ENCODE measurements at regions not wholly inside any gene's neighbourhood (a gene's known extent, or its start where the extent isn't known, plus 50 kb on each side); places are given as distances from the start of the nearest gene placed in this dataset.

DNA sequence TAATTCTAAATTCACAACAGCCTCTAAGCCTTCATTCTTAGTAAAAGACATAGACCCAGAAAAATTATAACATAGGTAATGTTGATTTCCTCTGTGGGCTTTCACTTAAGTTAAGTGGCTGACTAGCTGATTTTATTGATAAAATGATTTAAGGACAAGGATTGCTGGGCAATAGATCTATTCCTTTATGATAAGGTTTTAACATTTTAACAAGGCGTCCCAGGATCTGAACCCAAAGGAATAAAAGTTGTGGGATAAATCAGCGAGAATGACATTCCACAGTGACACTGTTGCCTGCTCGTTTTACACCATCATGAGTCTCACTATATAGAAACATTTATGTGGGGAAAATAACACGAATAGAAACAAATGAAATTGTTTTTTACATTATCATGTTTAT lies 1151.0 kb downstream of the ZPLD1 start:
- in situ Hi-C loops (cut with MboI; ENCODE audit: low sequenced_read_pairs) = no loop called here

- in situ Hi-C loops (cut with MboI; ENCODE audit: low sequenced_read_pairs) = no loop called here
These were observed 1155.0 kb downstream of the ZPLD1 start for GRCh38 chr3:103589770-103590169.

- in situ Hi-C loops (cut with MboI; ENCODE audit: low sequenced_read_pairs) = no loop called here
These were observed 1166.0 kb downstream of the ZPLD1 start for GRCh38 chr3:103600844-103601243.

DNA sequence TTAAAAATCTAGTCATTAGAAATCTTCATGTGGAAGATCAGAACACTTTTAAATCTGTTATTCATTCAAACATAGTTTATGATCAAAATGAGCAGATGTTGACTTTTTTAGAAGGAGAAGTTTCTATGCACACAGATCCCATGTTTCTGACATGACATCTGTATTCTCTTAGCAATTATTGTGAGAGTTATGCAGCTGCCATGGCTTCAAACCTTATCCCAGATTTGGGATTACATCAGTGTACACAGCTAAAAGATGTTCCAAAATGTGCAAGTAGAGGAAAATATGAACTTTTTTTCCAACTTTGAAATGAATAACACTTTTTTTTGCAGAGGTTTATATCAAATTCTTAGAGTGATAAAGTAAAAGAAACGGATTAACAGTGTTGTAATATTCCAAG lies 1166.9 kb downstream of the ZPLD1 start:
- in situ Hi-C loops (cut with MboI; ENCODE audit: low sequenced_read_pairs) = no loop called here

- in situ Hi-C loops (cut with MboI; ENCODE audit: low sequenced_read_pairs) = no loop called here
These were observed 1174.7 kb downstream of the ZPLD1 start for GRCh38 chr3:103609472-103609871.

GRCh38 chr3:103613397-103614156 lies 1178.8 kb downstream of the ZPLD1 start:
- in situ Hi-C loops (cut with MboI; ENCODE audit: low sequenced_read_pairs) = no loop called here

GRCh38 chr3:103614719-103615118 lies 1179.9 kb downstream of the ZPLD1 start:
- in situ Hi-C loops (cut with MboI; ENCODE audit: low sequenced_read_pairs) = no loop called here

- in situ Hi-C loops (cut with MboI; ENCODE audit: low sequenced_read_pairs) = no loop called here
These were observed 1183.1 kb downstream of the ZPLD1 start for GRCh38 chr3:103617961-103618360.

- in situ Hi-C loops (cut with MboI; ENCODE audit: low sequenced_read_pairs) = no loop called here
These were observed 1189.5 kb downstream of the ZPLD1 start for GRCh38 chr3:103624271-103624670.

DNA sequence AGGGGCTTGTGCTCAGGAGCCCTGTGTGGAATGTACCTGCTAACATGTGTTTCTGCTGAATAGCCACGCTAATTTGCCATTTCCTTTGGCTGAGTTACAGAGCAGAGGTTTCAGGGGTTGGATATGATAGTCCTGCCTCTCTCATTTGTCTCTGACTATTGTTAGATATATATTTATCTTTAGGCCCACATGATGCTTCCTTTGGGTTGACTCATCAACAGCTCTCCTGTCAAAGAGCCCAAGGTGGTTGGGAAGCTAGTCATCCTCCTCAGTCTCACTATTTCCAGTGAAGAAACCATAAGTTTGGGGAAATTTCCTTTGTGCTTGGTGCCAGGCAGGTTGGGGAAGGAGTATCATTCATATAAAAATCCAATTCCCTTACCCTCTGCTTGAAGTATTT lies 1194.6 kb downstream of the ZPLD1 start:
- in situ Hi-C loops (cut with MboI; ENCODE audit: low sequenced_read_pairs) = no loop called here

DNA sequence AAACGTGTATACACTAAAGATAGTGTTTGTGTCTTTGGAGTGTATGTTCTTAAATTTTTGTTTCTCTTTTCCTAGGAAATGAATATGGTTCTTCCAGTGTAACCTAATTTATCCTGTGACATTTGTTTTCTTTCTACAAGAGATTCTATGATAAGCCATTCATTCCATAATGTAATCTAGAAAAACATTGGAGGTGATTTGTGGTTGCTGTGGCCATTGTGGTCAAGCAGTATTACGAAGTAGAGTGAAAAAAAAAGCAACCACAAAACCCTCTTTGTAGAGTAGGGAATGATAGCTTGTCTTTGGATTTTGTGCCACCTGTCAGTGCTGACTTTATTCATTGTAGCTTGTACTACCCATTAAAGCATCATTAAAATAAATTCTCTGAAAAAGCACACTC lies 1209.6 kb downstream of the ZPLD1 start:
- in situ Hi-C loops (cut with MboI; ENCODE audit: low sequenced_read_pairs) = no loop called here

DNA sequence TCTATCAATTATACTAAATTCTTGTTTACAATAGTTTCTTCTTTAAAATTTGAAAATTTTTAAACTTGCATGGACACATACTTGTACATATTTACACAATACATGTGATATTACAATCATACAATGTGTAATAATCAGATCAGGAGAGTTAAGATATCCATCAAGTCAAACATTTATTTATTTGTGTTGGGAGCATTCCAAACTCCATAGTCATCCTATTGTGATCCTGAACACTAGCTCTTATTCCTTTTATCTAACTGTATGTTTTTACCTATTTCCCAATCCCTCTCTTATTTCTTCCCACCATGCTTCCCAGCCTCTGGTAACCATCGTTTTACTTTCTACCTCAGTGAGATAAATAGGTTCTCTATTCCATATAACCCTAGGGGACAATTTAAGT lies 1219.2 kb downstream of the ZPLD1 start:
- in situ Hi-C loops (cut with MboI; ENCODE audit: low sequenced_read_pairs) = no loop called here

- in situ Hi-C loops (cut with MboI; ENCODE audit: low sequenced_read_pairs) = no loop called here
These were observed 1222.9 kb downstream of the ZPLD1 start for GRCh38 chr3:103657756-103658155.

DNA sequence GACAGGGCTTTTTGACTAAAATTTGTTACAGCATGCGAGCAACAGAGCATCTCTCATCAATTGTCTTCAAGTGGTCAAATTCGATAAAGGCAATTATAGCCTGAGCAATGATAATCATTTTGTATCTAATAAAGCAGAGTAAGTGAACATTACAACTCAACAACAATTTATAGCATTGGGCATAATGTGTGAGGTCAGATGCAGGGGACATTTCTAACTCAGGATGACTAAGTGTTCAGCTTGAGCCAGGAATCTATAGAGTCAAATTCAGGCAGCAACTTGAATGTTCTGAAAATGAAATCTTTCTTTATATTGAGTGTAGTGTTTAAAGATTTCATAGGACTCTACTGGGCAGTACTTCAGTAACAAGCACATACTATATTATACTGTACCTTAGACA lies 1226.0 kb downstream of the ZPLD1 start:
- in situ Hi-C loops (cut with MboI; ENCODE audit: low sequenced_read_pairs) = no loop called here

- in situ Hi-C loops (cut with MboI; ENCODE audit: low sequenced_read_pairs) = no loop called here
These were observed 1227.8 kb downstream of the ZPLD1 start for GRCh38 chr3:103662591-103662990.

GRCh38 chr3:103672346-103672745 lies 1237.5 kb downstream of the ZPLD1 start:
- in situ Hi-C loops (cut with MboI; ENCODE audit: low sequenced_read_pairs) = no loop called here

DNA sequence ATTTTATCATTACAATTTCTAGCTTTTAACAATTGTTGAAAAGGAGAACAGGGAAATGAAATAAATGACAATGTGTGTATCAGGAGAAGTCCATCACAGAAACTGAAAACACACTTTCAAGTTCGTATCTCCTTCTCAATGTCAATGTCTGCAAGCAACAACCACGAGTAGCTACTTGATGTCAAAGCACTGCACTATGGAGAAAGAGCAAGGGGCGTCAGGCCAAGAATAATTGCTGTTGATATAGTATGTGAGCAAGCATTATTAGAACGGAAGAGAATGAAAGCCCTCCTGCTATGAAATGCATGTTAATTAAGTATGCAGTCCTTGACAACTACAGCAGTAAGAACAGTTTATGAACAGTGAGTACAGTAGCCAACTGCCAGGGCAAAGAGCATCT lies 1250.1 kb downstream of the ZPLD1 start:
- in situ Hi-C loops (cut with MboI; ENCODE audit: low sequenced_read_pairs) = no loop called here

DNA sequence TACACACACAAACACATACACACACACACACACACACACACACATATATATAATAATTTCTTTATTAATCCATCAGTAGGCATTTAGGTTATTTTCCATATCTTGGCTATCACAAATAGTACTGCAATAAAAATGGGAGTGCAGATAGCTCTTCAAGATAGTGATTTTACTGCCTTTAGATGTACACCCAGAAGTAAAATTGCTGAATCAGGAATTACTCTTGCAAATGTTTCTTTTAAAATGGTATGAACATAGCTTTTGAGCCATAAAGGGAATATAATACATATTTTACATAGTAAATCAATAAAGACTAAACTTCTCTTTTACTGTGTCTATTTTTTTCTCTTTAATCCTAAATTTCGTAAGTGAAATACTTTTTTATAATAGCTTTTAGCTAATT lies 1251.1 kb downstream of the ZPLD1 start:
- in situ Hi-C loops (cut with MboI; ENCODE audit: low sequenced_read_pairs) = no loop called here

DNA sequence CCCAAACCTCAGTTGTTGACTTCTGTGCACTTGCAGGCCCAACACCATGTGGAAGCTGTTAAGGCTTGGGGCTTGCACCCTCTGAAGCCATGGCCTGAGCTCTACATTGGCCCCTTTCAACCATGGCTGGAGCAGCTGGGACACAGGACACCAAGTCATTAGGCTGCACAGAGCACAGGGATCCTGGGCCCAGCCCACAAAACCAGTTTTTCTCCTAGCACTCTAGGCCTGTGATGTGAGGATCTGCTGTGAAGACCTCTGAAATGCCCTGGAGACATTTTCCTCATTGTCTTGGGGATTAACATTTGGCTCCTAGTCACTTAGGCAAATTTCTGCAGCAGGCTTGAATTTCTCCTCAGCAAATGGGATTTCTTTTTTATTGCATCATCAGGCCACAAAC lies 1255.7 kb downstream of the ZPLD1 start:
- in situ Hi-C loops (cut with MboI; ENCODE audit: low sequenced_read_pairs) = no loop called here

GRCh38 chr3:103693831-103694230 lies 1259.0 kb downstream of the ZPLD1 start:
- in situ Hi-C loops (cut with MboI; ENCODE audit: low sequenced_read_pairs) = no loop called here

GRCh38 chr3:103698646-103699045 lies 1263.8 kb downstream of the ZPLD1 start:
- in situ Hi-C loops (cut with MboI; ENCODE audit: low sequenced_read_pairs) = no loop called here

DNA sequence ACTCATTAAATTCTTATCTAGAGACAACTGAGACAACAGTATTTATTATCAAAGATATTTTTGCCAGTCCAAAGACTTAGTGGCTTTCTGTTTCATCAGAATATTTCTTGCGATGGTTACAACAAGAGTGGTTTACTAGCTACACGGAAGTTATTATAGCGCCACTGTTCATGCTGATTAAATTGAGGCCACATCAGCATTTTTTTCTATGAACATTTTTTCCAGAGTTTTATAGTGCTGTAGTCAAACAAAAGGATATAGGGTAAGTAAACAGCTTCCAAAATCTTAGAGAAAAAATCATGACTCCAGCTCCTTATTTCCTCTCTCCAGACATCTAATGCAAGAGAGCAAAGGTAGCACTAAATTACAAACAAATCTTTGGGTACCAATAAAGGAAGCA lies 1264.4 kb downstream of the ZPLD1 start:
- in situ Hi-C loops (cut with MboI; ENCODE audit: low sequenced_read_pairs) = no loop called here

DNA sequence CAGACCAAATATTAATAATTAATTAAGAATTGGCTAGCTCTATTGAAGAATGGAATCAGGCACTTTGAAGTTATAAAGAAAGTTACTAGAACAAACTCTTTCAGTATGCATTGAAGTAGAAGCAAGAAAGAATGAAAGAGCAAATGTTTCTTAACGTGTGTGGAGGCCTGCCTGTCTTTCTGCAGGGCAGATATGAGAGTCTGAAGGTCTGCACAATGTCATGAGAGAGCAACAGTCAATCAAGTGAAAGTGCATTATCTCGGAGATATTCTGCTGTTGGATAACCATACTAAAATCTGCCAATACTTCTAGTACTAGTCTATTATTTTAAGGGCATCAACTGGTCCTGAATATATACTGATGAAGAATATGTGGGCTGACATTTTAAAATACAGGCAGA lies 1270.8 kb downstream of the ZPLD1 start:
- in situ Hi-C loops (cut with MboI; ENCODE audit: low sequenced_read_pairs) = no loop called here

Measured in HL-60/S4 (cell line).